ENCODE measurements at regions not wholly inside any gene's neighbourhood (a gene's known extent, or its start where the extent isn't known, plus 50 kb on each side); places are given as distances from the start of the nearest gene placed in this dataset.

DNA sequence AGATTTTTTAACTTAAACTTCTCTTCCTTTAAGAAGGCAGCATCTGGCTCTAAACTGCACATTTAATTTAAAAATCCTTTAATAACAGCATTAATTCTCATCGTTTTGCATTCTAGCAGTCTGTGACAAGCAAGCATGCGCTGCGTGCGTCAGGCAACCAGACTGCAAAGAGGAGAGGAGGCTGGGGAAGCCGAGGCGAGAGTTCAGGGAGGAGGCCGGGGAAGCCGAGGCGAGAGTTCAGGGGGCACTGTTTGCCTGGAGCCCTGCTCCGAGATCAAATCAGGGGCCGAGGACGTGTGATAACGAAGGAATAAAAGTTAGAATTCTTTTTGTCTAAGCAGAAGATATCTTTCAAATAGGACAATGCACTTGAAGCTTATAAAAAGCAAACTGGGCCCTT lies 435.7 kb downstream of the EFNB2 start:
- peak overlapping the region; percentile 55 for H3K9ac ChIP-seq (ENCODE audit: extremely low read depth, low read length, poor library complexity, severe bottlenecking)
- H3K27ac Mint-ChIP-seq = peak overlapping the region; percentile 95
- H3K4me1 ChIP-seq (ENCODE audit: control insufficient read depth, insufficient read depth, low read length) = peaks cover 20% of the 10 kb centered on the region
- WGBS, 2 experiments (ENCODE audit: insufficient coverage in 1 of 2, insufficient read length in 1 of 2) = 77 to 79% methylated on average over 8 to 13 of the region's 13 CpGs
- H3K27me3 Mint-ChIP-seq (ENCODE audit: insufficient read depth) = no peaks in the 10 kb centered on the region
- no peak for DNase-seq
- no peaks in the 10 kb centered on the region for H3K9me3 ChIP-seq (ENCODE audit: control insufficient read depth, low read length)
- TF ChIP-seq, protein P1, sequence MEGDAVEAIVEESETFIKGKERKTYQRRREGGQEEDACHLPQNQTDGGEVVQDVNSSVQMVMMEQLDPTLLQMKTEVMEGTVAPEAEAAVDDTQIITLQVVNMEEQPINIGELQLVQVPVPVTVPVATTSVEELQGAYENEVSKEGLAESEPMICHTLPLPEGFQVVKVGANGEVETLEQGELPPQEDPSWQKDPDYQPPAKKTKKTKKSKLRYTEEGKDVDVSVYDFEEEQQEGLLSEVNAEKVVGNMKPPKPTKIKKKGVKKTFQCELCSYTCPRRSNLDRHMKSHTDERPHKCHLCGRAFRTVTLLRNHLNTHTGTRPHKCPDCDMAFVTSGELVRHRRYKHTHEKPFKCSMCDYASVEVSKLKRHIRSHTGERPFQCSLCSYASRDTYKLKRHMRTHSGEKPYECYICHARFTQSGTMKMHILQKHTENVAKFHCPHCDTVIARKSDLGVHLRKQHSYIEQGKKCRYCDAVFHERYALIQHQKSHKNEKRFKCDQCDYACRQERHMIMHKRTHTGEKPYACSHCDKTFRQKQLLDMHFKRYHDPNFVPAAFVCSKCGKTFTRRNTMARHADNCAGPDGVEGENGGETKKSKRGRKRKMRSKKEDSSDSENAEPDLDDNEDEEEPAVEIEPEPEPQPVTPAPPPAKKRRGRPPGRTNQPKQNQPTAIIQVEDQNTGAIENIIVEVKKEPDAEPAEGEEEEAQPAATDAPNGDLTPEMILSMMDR (conservative IDR thresholded peaks at IDR 0.05) = no peak
- H3K4me3 Mint-ChIP-seq = peak overlapping the region; percentile 34
- H3K27me3 ChIP-seq (ENCODE audit: control insufficient read depth, insufficient read depth, low read length, poor library complexity, severe bottlenecking) = no peaks in the 10 kb centered on the region
- no peaks in the 10 kb centered on the region for H3K9me3 Mint-ChIP-seq
- H3K27ac ChIP-seq (ENCODE audit: low read depth, low read length) = peak overlapping the region; percentile 98
- H3K36me3 Mint-ChIP-seq (ENCODE audit: low read depth) = no peaks in the 10 kb centered on the region
- no peaks in the 10 kb centered on the region for H3K36me3 ChIP-seq (ENCODE audit: control insufficient read depth, insufficient read depth, low read length)
- no peak overlapping the region for H3K4me3 ChIP-seq (ENCODE audit: low read length)
- peaks cover 54% of the 10 kb centered on the region for H3K4me1 Mint-ChIP-seq

DNA sequence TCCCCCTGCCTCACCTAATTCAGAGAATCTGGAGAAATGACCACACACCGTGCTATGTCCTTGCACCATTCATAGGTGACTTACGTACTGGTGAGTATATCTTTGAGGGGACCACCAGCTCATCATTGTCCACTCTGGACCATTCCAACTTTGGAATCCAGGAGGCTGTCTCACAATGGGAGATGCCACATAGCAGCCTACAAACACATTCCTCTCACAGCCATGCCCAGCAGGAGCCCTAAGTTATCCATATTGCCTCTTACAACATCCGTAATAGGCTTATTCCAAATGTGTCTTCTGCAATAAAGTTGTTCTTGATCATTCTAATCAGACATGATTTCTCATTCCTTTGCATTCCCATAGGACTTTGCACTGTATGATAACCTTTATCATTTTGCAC lies 436.7 kb downstream of the EFNB2 start:
- no peaks in the 10 kb centered on the region for H3K9me3 ChIP-seq (ENCODE audit: control insufficient read depth, low read length)
- H3K9ac ChIP-seq (ENCODE audit: extremely low read depth, low read length, poor library complexity, severe bottlenecking) = no peak overlapping the region
- peaks cover 20% of the 10 kb centered on the region for H3K4me1 ChIP-seq (ENCODE audit: control insufficient read depth, insufficient read depth, low read length)
- H3K27ac Mint-ChIP-seq = no peak overlapping the region
- no peaks in the 10 kb centered on the region for H3K9me3 Mint-ChIP-seq
- H3K27me3 Mint-ChIP-seq (ENCODE audit: insufficient read depth) = no peaks in the 10 kb centered on the region
- no peak overlapping the region for H3K4me3 ChIP-seq (ENCODE audit: low read length)
- H3K27me3 ChIP-seq (ENCODE audit: control insufficient read depth, insufficient read depth, low read length, poor library complexity, severe bottlenecking) = no peaks in the 10 kb centered on the region
- H3K36me3 Mint-ChIP-seq (ENCODE audit: low read depth) = no peaks in the 10 kb centered on the region
- TF ChIP-seq, protein P1 (conservative IDR thresholded peaks at IDR 0.05) = no peak
- H3K4me1 Mint-ChIP-seq = peaks cover 46% of the 10 kb centered on the region
- no peaks in the 10 kb centered on the region for H3K36me3 ChIP-seq (ENCODE audit: control insufficient read depth, insufficient read depth, low read length)
- 63 to 93% methylated on average over 3 of the region's 3 CpGs for WGBS, 2 experiments (ENCODE audit: insufficient coverage in 1 of 2, insufficient read length in 1 of 2)
- H3K27ac ChIP-seq (ENCODE audit: low read depth, low read length) = peak overlapping the region; percentile 98
- no peak overlapping the region for H3K4me3 Mint-ChIP-seq
- no peak for DNase-seq

DNA sequence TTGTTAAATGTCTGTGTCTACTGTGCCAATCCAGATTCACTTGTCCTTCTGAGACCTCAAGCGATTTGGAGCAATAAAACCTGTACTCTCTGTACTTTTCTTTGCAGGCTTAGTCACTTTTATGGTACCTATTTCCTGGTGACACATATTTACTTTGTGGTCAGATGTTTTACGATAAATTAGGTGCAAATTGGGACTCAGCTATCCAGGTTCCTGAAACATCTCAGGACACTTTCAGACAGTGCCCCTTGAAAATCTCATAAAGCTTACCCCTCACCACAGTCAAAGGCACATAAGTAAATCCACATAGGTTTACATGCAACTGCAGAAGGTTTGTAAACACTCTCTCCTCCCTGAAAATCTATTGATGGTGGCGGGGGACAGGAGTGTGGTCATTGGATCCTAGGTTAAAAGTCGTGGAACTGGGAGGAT lies 438.8 kb downstream of the EFNB2 start:
- no peak overlapping the region for H3K9ac ChIP-seq (ENCODE audit: extremely low read depth, low read length, poor library complexity, severe bottlenecking)
- H3K27me3 Mint-ChIP-seq (ENCODE audit: insufficient read depth) = peaks cover 4% of the 10 kb centered on the region
- WGBS, 2 experiments (ENCODE audit: insufficient coverage in 1 of 2, insufficient read length in 1 of 2) = 88 to 100% methylated on average over 2 to 4 of the region's 4 CpGs
- H3K4me1 ChIP-seq (ENCODE audit: control insufficient read depth, insufficient read depth, low read length) = peaks cover 20% of the 10 kb centered on the region
- H3K36me3 Mint-ChIP-seq (ENCODE audit: low read depth) = no peaks in the 10 kb centered on the region
- peaks cover 35% of the 10 kb centered on the region for H3K4me1 Mint-ChIP-seq
- H3K4me3 ChIP-seq (ENCODE audit: low read length) = no peak overlapping the region
- H3K9me3 Mint-ChIP-seq = no peaks in the 10 kb centered on the region
- no peak for DNase-seq
- no peak overlapping the region for H3K27ac ChIP-seq (ENCODE audit: low read depth, low read length)
- TF ChIP-seq, protein P1 (conservative IDR thresholded peaks at IDR 0.05) = no peak
- no peak overlapping the region for H3K27ac Mint-ChIP-seq
- H3K27me3 ChIP-seq (ENCODE audit: control insufficient read depth, insufficient read depth, low read length, poor library complexity, severe bottlenecking) = no peaks in the 10 kb centered on the region
- no peak overlapping the region for H3K4me3 Mint-ChIP-seq
- H3K36me3 ChIP-seq (ENCODE audit: control insufficient read depth, insufficient read depth, low read length) = no peaks in the 10 kb centered on the region
- H3K9me3 ChIP-seq (ENCODE audit: control insufficient read depth, low read length) = no peaks in the 10 kb centered on the region

All from endodermal cell (in vitro differentiated cells).